ENCODE measurements at regions not wholly inside any gene's neighbourhood (a gene's known extent, or its start where the extent isn't known, plus 50 kb on each side); places are given as distances from the start of the nearest gene placed in this dataset.
"Not testable (repeated sequence)": the region's sequence is repeated elsewhere in the genome, so short reads cannot be mapped to it uniquely, and the experiment has no call there.

DNA sequence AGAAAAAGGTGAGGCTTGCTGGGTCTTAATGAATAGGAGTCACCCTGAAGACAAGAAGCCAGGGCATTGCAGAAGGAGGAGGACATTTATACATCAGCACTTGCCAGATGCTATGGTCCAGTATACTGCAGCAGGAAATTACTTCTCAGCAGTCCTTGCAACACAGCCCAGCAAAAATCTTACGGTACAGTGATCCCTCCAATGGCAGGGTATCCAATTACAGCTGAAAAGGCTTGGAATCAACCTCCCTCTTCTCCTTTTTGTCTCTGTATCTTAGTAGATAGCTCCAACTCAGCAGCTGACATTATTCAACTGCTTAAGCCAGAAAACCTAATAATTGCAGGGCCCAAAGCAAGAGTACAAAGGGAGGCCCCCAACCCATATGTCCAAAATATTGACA lies 128.3 kb upstream of the COBL start:
- no peak for DNase-seq
- intact Hi-C loops (cut with DNase I): no loop called here

DNA sequence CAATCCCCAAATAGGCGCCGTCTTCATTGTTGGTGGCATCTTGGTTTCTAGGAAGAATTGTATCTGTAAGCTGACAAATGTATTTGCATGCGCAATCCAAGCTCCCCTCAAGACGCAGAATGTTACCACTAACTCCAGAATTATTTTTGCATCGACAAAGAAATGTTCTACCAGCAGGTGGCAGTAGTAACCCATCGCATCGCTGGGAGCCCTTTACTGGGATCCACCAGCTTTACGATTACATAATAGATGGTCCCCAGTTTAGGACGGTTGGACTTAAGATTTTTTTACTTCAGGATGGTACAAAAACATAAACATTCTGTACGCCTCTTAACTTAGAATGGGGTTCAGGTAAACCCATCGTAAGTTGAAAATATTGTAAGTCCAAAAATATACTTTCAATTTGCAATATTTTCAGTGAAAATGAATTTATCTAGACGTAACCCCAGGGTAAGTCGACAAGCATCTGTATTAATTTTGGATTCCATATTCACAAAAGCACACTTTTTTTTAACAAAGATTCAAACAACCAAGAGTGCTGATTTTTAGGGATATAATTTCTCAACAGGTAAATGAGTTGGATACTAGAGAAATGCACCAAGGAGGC lies 114.0 kb upstream of the COBL start:
- intact Hi-C loops (cut with DNase I): no loop called here

DNA sequence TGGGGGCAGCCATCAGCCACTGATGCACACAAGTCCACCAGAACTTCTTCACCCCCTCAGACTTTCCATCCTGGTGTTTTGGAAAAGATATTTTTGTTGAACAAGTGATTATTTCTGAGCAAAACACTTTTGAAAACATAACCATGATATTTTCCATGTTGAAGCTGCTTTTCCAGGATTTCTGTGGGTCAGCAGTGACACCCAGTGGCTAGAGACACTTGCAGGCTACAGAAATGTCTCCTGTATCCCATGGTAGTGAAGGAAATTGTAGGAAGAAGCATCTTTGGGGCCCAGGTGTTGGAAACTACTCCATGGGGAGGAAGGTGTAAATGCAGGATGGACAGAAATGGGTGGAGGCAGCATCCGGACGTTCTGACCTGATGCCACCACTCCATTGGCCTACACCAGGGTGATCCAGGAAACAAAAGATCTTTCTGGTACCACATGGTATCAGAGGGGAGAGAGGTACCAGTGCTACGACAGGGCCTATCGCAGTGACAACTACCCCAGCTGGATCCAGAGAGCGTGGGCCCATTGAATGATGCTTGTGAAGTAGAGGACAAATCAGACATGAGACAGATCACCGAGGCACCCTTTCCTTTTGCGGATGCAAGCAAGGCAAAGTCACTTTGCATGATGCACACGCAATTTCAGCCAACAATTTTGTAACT lies 111.7 kb upstream of the COBL start:
- intact Hi-C loops (cut with DNase I): no loop called here
- peak in 4 of 42 donors; percentile 4 to 23 (median 10) for DNase-seq

More for the DNA sequence above, 114.0 kb upstream of the COBL start:
- peak in 41 of 42 donors; percentile 12 to 88 (median 69) for DNase-seq

- intact Hi-C loops (cut with DNase I): no loop called here
- no peak for DNase-seq
Observed at GRCh38 chr7:51426163-51426562, 109.6 kb upstream of the COBL start.

GRCh38 chr7:51409934-51410333 lies 93.3 kb upstream of the COBL start:
- intact Hi-C loops (cut with DNase I); DNase-seq: not testable (repeated sequence)

DNA sequence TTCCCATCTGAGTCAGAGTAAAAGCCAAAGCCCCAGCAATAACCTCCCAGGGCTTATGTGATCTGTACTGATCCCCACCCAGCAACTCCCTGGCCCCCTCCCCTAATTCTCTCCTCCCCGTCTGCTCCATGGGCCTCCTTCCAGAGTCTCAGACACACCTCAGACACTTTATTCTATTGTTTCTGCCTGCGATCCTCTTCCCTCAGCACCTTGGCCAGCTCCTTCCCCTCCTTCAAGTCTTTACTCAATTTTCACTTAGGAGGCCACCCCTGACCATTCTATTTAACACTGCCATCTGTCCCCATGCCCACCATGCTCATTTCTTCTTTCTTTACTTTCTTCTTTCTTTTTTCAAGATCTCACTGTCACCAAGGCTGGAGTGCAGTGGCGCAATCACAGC lies 81.0 kb upstream of the COBL start:
- intact Hi-C loops (cut with DNase I); DNase-seq: not testable (repeated sequence)

- intact Hi-C loops (cut with DNase I); DNase-seq: not testable (repeated sequence)
Observed at GRCh38 chr7:51393003-51393402, 76.4 kb upstream of the COBL start.

- DNase-seq; intact Hi-C loops (cut with DNase I): not testable (repeated sequence)
Observed at GRCh38 chr7:51389952-51390351, 73.3 kb upstream of the COBL start.

DNA sequence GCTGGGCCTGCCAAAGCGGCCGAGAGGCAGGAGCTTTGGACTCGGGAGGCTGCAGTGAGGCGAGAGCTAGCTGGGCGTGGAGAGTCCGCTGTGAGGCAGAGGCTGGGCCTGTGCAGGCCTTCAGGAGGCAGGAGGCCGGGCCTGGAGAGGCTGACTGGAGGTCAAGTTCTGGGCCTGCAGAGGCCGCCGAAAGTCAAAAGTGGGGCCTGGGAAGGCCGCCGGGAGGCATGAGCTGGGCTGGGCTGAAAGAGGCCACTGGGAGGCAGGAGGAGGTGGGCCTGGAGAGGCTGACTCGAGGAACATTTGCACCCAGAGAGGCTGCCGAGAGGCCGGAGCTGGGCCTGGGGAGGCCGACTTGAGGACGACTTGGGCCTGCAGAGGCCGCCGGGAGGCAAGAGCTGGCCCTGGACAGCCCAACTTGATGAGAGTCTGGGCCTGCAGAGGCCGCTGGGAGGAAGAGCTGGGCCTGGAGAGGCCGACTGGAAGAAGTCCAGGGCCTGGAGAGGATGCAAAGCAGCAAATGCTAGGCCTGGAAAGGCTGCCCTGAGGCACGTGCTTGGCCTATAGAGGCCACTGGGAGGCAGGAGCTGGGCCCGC lies 72.7 kb upstream of the COBL start:
- intact Hi-C loops (cut with DNase I); DNase-seq: not testable (repeated sequence)

DNA sequence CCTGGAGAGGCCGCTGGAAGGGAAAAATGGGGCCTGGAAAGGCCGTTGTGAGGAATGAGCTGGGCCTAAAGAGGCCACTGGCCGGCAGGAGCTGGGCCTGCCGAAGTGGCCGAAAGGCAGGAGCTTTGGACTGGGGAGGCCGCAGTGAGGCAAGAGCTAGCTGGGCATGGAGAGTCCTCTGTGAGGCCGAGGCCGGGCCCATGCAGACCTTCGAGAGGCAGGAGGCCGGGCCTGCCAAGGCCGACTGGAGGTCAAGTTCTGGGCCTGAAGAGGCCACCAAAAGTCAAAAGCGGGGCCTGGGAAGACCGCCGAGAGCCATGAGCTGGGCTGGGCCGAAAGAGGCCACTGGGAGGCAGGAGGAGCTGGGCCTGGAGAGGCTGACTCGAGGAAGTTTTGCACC lies 71.6 kb upstream of the COBL start:
- intact Hi-C loops (cut with DNase I): not testable (repeated sequence)

DNA sequence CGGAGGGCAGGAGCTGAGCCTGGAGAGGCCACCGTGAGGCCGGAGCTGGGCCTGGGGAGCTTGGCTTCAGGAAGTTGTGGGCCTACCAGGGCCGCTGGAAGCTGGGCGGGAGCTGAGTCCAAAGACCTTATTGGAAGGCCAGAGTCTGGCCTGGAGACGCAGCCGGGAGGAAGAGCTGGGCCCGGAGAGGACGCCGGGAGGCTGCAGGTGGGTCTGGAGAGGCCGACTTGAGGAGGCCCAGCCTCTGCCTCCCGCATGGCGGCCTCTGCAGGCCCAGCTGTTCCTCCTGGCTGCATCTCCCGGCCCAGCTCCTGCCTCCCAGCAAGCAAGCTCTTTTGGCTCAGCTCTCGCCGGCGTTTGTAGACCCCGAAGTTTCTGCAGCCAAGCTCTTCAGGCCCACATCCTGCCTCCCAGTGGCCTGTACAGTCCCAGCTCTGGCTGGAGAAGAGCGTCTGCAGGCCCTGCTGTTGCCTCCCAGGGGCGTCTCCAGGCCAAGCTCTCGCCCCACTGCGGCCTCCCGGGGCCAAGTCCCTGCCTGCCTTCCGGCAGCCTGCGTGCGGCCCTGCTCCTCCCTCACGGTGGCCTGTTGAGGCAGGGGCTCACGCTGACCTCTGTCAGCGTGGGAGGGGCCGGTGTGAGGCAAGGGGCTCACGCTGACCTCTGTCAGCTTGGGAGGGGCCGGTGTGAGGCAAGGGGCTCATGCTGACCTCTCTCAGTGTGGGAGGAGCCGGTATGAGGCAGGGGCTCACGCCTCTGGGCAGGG lies 70.4 kb upstream of the COBL start:
- DNase-seq; intact Hi-C loops (cut with DNase I): not testable (repeated sequence)

More for the DNA sequence above, 71.6 kb upstream of the COBL start:
- not testable (repeated sequence) for DNase-seq

DNA sequence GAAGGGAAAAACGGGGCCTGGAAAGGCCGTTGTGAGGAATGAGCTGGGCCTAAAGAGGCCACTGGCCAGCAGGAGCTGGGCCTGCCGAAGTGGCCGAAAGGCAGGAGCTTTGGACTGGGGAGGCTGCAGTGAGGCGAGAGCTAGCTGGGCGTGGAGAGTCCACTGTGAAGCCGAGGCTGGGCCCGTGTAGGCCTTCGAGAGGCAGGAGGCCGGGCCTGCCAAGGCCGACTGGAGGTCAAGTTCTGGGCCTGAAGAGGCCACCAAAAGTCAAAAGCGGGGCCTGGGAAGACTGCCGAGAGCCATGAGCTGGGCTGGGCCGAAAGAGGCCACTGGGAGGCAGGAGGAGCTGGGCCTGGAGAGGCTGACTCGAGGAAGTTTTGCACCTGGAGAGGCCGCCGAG lies 69.6 kb upstream of the COBL start:
- intact Hi-C loops (cut with DNase I); DNase-seq: not testable (repeated sequence)

GRCh38 chr7:51382243-51382642 lies 65.6 kb upstream of the COBL start:
- intact Hi-C loops (cut with DNase I); DNase-seq: not testable (repeated sequence)

- intact Hi-C loops (cut with DNase I): no loop called here
Observed at GRCh38 chr7:51376420-51377092, 59.9 kb upstream of the COBL start.

DNA sequence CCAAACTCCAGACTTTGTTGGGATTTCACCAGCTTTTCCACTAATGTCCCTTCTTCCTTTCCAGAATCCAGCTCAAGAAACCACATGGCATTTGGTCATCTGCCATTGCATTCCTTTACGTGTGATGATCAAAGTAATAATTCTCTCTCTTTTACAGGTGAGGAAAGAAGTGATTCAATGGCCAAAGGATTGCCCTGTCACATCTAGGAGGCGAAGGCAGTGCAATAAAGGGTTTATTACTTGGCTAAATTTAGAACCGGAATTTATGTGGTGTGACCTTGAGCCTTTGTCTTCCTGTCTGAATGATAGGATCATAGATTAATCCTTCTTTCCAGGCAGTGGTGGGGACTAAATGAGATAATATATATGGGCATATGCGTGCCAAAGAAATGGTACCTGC lies 58.3 kb upstream of the COBL start:
- DNase-seq: no peak

More at GRCh38 chr7:51376420-51377092, 59.9 kb upstream of the COBL start:
- DNase-seq: no peak

GRCh38 chr7:51373607-51374006 lies 57.0 kb upstream of the COBL start:
- DNase-seq; intact Hi-C loops (cut with DNase I): not testable (repeated sequence)

More for the DNA sequence above, 58.3 kb upstream of the COBL start:
- intact Hi-C loops (cut with DNase I): no loop called here

GRCh38 chr7:51369746-51370145 lies 53.1 kb upstream of the COBL start:
- peak in 5 of 42 donors; percentile 12 to 56 (median 23) for DNase-seq
- intact Hi-C loops (cut with DNase I): loop anchor here (10.0 kb wide), 1 partner anchor 905 kb away; no protein-coding TSS in a partner anchor

- DNase-seq: not testable (repeated sequence)
- intact Hi-C loops (cut with DNase I): loop anchor here (10.0 kb wide), 1 partner anchor 904 kb away; no protein-coding TSS in a partner anchor
Observed at GRCh38 chr7:51369228-51369627, 52.6 kb upstream of the COBL start.

DNA sequence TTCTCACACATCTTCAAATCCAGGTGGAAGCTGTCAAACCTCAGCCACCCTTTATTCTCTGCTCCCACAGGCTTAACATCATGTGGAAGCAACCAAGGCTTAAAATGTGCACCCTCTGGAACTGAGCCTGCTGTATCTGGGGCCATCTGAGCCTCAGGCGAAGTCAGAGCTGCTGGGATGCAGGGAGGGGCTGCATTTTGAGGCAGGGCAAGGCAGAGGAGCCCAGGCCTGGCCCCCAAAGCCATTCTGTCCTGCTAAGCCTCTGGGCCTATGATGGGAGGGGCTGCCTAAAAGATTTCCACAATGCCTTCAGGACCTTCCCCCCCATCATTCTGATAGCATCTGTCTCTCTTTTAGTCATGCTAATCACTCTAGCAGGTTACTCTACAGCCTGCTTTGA lies 51.7 kb upstream of the COBL start:
- intact Hi-C loops (cut with DNase I): loop anchor here (10.0 kb wide), 1 partner anchor 904 kb away; no protein-coding TSS in a partner anchor
- no peak for DNase-seq

Data from head of caudate nucleus (tissue), 42 donors.